T-helper 2 cell treated with Interferon-gamma antibody and Interleukin-4, amounts not matched to agents 100 ng/mL and 5 ng/mL, for 36 hours (primary cell): ENCODE measurements at regions not wholly inside any gene's neighbourhood (a gene's known extent, or its start where the extent isn't known, plus 50 kb on each side); places are given as distances from the start of the nearest gene placed in this dataset.
"Not testable (repeated sequence)": the region's sequence is repeated elsewhere in the genome, so short reads cannot be mapped to it uniquely, and the experiment has no call there.

Source experiments
- intact Hi-C: fragments of 100-400 bp; cut with micrococcal nuclease; formaldehyde crosslinking; loops from one replicate; pipeline ENCODE4 v1.15.1; 2023

DNA sequence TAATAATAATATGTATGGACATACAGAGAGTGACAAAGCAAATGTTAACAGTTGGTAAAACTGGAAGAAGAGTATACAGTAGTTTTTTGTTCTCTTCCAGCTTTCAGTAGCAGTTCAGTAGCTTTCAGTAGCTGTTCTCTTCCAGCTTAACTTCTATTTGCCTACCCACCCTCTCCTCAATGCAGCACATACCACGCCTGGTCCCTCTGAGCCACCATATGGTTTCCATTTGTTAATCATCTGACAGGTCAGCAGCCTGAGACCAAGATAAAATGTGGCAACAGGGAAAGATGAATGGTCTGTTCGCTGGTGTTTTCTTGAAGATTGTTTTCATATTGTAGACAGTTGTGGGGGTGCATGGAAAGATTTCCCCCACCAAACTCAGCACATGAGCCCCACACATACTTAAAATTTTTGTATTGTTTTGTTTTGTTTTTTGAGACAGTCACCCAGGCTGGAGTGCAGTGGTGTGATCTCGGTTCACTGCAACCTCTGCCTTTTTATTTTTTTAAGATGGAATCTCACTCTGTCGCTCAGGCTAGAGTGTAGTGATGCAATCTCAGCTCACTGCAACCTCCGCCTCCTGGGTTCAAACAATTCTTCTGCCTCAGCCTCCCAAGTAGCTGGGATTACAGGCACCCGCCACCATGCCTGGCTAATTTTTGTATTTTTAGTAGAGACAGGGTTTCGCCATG lies 56.8 kb downstream of the ATP6V0E2 start:
- intact Hi-C loops: not testable (repeated sequence)

GRCh38 chr7:149933776-149934175 lies 60.0 kb downstream of the ATP6V0E2 start:
- intact Hi-C loops: not testable (repeated sequence)

- intact Hi-C loops: not testable (repeated sequence)
These were observed 73.6 kb downstream of the ATP6V0E2 start for GRCh38 chr7:149947346-149947745.

DNA sequence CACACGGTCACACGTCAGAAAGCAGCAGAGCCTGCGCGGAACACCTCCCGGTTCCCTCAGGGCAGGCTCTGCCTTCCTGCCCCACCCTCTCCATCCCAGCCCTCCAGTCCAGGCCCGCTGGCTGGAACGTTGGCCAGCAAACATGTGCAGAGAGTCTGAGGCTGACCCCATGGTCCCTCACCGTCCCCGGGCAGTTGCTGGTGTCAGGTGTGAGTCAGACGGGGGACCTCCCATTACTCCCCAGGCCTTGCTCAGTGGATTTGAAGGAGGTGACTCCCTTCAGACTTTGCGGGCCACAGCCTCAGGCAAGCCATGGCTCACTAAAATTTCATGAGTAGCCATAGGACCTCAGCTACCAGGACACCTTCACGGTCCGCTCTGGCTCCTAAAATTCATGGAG lies 74.7 kb downstream of the ATP6V0E2 start:
- intact Hi-C loops: not testable (repeated sequence)

DNA sequence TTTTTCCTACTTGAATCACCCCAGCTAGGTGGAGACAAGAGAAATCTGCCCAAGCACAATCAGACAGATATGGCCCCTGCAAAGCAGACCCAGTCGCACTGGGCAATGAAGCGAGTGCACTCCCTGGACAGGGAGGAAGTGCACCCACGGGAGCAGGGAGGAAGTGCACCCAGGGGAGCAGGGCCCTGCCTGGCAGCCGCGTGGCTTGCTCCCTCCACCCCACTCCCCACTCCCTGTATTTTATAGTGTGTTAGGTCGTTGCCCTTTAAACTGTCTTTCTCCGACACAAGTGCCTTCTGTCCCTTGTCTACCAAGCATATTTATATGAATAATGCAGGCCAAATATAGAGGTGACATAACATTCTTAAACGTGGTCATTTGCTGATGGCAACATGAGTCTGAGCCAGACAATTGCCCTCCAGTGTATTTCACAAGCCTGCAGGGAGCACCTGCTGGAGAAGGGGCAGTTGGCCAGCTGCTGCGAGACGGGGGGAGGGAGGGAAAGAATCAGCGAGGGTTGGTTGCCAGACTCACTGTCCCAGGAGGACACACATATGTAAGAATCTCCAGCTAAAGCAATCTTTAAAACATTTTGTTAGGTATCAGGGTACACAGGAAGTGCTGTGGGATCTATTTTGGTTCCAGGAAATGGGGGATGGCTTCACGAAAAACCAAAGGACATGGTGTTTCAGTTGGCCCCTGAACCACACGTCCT lies 76.3 kb downstream of the ATP6V0E2 start:
- intact Hi-C loops: not testable (repeated sequence)

DNA sequence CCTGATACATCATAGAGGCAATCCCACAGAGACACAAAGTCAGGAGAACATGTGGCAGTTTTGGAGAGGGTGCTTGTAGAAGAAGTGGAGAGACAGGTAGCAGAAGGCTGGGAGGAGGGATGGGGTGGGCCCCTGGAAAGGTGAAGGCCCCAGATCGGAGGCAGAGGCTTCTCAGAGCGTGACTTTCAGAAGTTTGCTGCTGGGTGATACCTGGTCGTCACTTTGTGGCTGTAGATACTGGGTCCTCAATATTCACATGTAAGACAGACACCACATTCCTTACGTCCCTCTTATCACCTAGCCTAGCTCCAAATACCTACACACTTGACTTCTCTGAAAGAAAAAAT lies 76.8 kb downstream of the ATP6V0E2 start:
- intact Hi-C loops: not testable (repeated sequence)

GRCh38 chr7:149951579-149951978 lies 77.8 kb downstream of the ATP6V0E2 start:
- intact Hi-C loops: not testable (repeated sequence)

- intact Hi-C loops: not testable (repeated sequence)
These were observed 85.1 kb downstream of the ATP6V0E2 start for GRCh38 chr7:149958880-149959279.

- intact Hi-C loops: not testable (repeated sequence)
These were observed 87.1 kb downstream of the ATP6V0E2 start for GRCh38 chr7:149960863-149961262.

DNA sequence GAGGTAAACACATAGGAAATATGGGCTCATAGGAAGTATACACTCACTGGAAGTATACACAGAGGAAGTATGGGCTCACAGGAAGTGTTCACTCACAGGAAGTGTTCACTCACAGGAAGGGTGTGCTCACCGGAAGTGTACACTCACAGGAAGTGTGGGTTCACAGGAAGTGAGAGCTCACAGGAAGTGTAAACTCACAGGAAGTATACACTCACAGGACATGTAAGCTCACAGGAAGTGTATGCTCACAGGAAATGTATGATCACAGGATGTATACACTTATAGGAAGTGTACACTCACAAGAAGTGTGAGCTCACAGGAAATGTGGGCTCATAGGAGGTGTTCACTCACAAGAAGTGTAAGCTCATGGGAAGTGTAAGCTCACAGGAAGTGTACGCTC lies 88.1 kb downstream of the ATP6V0E2 start:
- intact Hi-C loops: not testable (repeated sequence)

DNA sequence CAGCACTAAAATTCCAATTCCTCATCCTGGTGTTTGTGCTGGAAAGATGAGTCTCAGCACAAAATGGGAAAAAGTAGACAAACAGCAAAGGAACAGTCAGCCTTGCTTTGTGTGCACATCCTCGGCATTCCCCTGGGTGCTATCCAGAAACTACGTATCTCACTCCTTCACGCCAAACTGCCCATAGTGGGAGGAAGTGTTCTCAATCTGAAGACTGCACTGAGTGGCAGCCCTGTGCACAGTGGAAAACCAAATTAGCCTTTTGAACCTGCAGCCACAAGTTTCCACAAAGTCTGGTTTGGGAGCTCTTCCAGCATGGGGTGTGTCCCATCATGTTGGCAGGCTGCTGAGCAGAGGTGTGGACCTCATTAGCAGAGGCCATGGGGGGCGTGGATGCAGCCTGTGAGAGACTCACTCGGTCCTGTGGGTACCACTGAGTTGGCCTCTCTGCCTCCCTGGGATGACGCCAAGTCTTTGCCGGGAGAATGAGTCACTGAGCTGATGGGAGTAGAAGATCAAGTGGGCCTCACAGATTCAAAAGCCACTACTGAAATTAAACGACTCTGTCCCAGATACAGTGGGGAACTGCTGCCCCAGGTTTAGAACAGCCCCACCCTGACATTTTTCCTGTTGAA lies 89.0 kb downstream of the ATP6V0E2 start:
- intact Hi-C loops: not testable (repeated sequence)

- intact Hi-C loops: not testable (repeated sequence)
These were observed 90.2 kb downstream of the ATP6V0E2 start for GRCh38 chr7:149963985-149964384.

- intact Hi-C loops: not testable (repeated sequence)
These were observed 92.7 kb downstream of the ATP6V0E2 start for GRCh38 chr7:149966444-149966843.

GRCh38 chr7:149972977-149973376 lies 99.2 kb downstream of the ATP6V0E2 start:
- intact Hi-C loops: not testable (repeated sequence)

GRCh38 chr7:149973681-149974080 lies 99.9 kb downstream of the ATP6V0E2 start:
- intact Hi-C loops: not testable (repeated sequence)

GRCh38 chr7:149975608-149976007 lies 101.8 kb downstream of the ATP6V0E2 start:
- intact Hi-C loops: not testable (repeated sequence)

GRCh38 chr7:149978537-149978936 lies 104.8 kb downstream of the ATP6V0E2 start:
- intact Hi-C loops: not testable (repeated sequence)

DNA sequence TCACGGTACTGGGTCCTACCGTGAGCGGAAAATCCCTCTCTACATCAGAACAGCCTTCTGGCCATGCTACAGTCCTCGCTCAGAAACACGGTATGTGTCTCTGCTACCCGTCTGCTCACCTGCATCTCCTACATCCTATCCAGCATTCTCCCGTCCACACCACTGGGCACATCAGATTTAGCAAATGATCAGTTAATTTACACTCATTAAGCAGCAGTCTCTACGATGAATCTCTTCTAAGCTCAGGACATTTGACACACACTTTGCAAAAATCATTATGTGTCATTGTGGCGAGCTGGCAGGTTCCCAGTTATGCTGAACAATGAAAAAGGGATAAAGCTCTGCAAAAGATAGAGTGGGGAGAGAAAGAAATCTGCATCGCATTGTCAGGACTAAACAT lies 105.2 kb downstream of the ATP6V0E2 start:
- intact Hi-C loops: not testable (repeated sequence)

GRCh38 chr7:149982537-149983112 lies 108.9 kb downstream of the ATP6V0E2 start:
- intact Hi-C loops: not testable (repeated sequence)

DNA sequence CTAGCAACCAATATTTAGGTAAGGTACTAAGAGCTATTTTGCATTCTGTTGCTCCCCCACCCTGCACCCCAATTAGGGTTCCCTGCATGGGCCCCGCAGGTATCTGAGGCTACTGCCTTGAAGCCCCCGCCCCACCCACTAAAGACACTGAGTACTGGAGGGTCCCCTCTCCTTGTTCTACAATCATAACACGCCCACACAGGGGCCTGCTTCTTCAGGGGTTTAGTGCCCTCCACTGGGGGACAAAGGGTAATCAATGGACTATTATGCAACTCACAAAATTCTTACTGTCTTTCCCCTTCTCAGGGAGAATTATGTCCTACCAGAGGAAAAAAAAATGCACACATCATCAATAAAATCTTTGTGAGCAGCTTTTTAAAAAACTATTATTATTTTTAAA lies 113.1 kb downstream of the ATP6V0E2 start:
- intact Hi-C loops: not testable (repeated sequence)

GRCh38 chr7:149991652-149992302 lies 118.0 kb downstream of the ATP6V0E2 start:
- intact Hi-C loops: not testable (repeated sequence)

- intact Hi-C loops: not testable (repeated sequence)
These were observed 118.6 kb downstream of the ATP6V0E2 start for GRCh38 chr7:149992366-149992765.
